Left lobe of liver (tissue), 2 donors: ENCODE measurements at regions not wholly inside any gene's neighbourhood (a gene's known extent, or its start where the extent isn't known, plus 50 kb on each side); places are given as distances from the start of the nearest gene placed in this dataset.
A peak's percentile ranks its signal among the peaks of the same experiment; 100 is the strongest.
"Not testable (repeated sequence)": the region's sequence is repeated elsewhere in the genome, so short reads cannot be mapped to it uniquely, and the experiment has no call there.

Source experiments
- ATAC-seq: fragments of 200-7000 bp; cut with Tn5 transposase; one replicate; pipeline ENCODE4 v1.9.1; 2020; ENCODE audit warnings: mild to moderate bottlenecking, moderate library complexity
- DNase-seq: peaks from one replicate; pipeline ENCODE4 v3.0.0-alpha.2; 2020; ENCODE audit warnings: low spot score
- donor health status: DM: no; HTN: no; CAD: no; lungs with moderate emphysema.
- donor health status: DM: no; HTN: yes; CAD: no.

GRCh38 chr1:209080170-209080781 is 503.2 kb upstream of the CAMK1G start:
- ATAC-seq (no peak), DNase-seq (no peak)

- ATAC-seq: no peak
Measured at GRCh38 chr1:209086486-209087192, 496.9 kb upstream of the CAMK1G start.

GRCh38 chr1:209094384-209094783 is 489.1 kb upstream of the CAMK1G start:
- no peak for ATAC-seq
- DNase-seq: no peak

More at GRCh38 chr1:209086486-209087192, 496.9 kb upstream of the CAMK1G start:
- no peak for DNase-seq

GRCh38 chr1:209095627-209096595 is 487.6 kb upstream of the CAMK1G start:
- ATAC-seq (peak; percentile 88), DNase-seq (peak; percentile 50)

GRCh38 chr1:209100460-209100859 is 483.1 kb upstream of the CAMK1G start:
- ATAC-seq (no peak), DNase-seq (no peak)

- no peak for ATAC-seq
- no peak for DNase-seq
Measured at GRCh38 chr1:209101106-209101505, 482.4 kb upstream of the CAMK1G start.

GRCh38 chr1:209102120-209102519 is 481.4 kb upstream of the CAMK1G start:
- ATAC-seq (no peak), DNase-seq (no peak)

- DNase-seq: no peak
- no peak for ATAC-seq
Measured at GRCh38 chr1:209102531-209102930, 481.0 kb upstream of the CAMK1G start.

- no peak for ATAC-seq
- no peak for DNase-seq
Measured at GRCh38 chr1:209103092-209103491, 480.4 kb upstream of the CAMK1G start.

GRCh38 chr1:209104646-209105045 is 478.9 kb upstream of the CAMK1G start:
- ATAC-seq: no peak
- DNase-seq: no peak

GRCh38 chr1:209105701-209106100 is 477.8 kb upstream of the CAMK1G start:
- peak; percentile 64 for ATAC-seq
- DNase-seq: no peak

- ATAC-seq (peak; percentile 97), DNase-seq (peak; percentile 61)
Measured at GRCh38 chr1:209106237-209106741, 477.2 kb upstream of the CAMK1G start.

GRCh38 chr1:209106861-209107260 is 476.7 kb upstream of the CAMK1G start:
- no peak for ATAC-seq
- no peak for DNase-seq

GRCh38 chr1:209107535-209107934 is 476.0 kb upstream of the CAMK1G start:
- no peak for DNase-seq
- no peak for ATAC-seq

- ATAC-seq (no peak), DNase-seq (no peak)
Measured at GRCh38 chr1:209109001-209109785, 474.3 kb upstream of the CAMK1G start.

- DNase-seq (no peak), ATAC-seq (no peak)
Measured at GRCh38 chr1:209113521-209113920, 470.0 kb upstream of the CAMK1G start.

GRCh38 chr1:209116705-209117104 is 466.8 kb upstream of the CAMK1G start:
- DNase-seq (no peak), ATAC-seq (no peak)

- DNase-seq: no peak
- no peak for ATAC-seq
Measured at GRCh38 chr1:209123601-209124000, 459.9 kb upstream of the CAMK1G start.

- not testable (repeated sequence) for ATAC-seq, DNase-seq
Measured at GRCh38 chr1:209129091-209129490, 454.4 kb upstream of the CAMK1G start.

- ATAC-seq (no peak), DNase-seq (no peak)
Measured at GRCh38 chr1:209130886-209131285, 452.6 kb upstream of the CAMK1G start.
